ENCODE measurements at regions not wholly inside any gene's neighbourhood (a gene's known extent, or its start where the extent isn't known, plus 50 kb on each side); places are given as distances from the start of the nearest gene placed in this dataset.

DNA sequence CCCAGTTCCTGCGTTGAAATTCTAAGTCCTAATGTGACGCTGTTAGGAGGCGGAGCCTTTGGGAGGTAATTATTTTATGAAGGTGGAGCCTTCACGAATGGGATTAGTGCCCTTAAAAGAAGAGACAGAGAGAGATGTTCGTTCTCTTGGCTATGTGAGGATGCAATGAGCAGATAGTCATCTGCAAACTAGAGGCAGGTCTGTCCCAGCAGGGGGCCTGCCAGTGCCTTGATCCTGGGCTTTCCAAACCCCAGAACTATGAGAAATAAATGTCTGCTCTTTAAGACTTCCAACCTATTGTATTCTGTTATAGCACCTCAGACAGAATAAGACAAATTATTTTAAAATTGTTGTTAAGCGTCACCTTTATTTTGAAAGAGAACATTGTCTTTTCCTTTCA is 123.1 kb upstream of the KCNJ6 start:
- H3K27me3 ChIP-seq, result peaks cover 0 to 8% (median 0%) of the 10 kb centered on the region in 3 donors
- WGBS, 5 donors, result 74 to 77% (median 75%) methylated on average over 6 of the region's 6 CpGs
- H3K27ac ChIP-seq, result no peak overlapping the region
- no peak overlapping the region for H3K4me3 ChIP-seq
- no peaks in the 10 kb centered on the region for H3K36me3 ChIP-seq
- no peak for DNase-seq
- no peaks in the 10 kb centered on the region for H3K4me1 ChIP-seq
- H3K9me3 ChIP-seq, result no peaks in the 10 kb centered on the region
- TF ChIP-seq POLR2A (IDR thresholded peaks at IDR 0.05) (no peak), POLR2AphosphoS5 (IDR thresholded peaks at IDR 0.05) (no peak), EP300 (IDR thresholded peaks at IDR 0.05) (no peak)
- TF ChIP-seq, protein P1, sequence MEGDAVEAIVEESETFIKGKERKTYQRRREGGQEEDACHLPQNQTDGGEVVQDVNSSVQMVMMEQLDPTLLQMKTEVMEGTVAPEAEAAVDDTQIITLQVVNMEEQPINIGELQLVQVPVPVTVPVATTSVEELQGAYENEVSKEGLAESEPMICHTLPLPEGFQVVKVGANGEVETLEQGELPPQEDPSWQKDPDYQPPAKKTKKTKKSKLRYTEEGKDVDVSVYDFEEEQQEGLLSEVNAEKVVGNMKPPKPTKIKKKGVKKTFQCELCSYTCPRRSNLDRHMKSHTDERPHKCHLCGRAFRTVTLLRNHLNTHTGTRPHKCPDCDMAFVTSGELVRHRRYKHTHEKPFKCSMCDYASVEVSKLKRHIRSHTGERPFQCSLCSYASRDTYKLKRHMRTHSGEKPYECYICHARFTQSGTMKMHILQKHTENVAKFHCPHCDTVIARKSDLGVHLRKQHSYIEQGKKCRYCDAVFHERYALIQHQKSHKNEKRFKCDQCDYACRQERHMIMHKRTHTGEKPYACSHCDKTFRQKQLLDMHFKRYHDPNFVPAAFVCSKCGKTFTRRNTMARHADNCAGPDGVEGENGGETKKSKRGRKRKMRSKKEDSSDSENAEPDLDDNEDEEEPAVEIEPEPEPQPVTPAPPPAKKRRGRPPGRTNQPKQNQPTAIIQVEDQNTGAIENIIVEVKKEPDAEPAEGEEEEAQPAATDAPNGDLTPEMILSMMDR (IDR thresholded peaks at IDR 0.05), result no peak
- intact Hi-C loops (cut with DNase I; ENCODE audit: low total_unique reads), result no loop called here

DNA sequence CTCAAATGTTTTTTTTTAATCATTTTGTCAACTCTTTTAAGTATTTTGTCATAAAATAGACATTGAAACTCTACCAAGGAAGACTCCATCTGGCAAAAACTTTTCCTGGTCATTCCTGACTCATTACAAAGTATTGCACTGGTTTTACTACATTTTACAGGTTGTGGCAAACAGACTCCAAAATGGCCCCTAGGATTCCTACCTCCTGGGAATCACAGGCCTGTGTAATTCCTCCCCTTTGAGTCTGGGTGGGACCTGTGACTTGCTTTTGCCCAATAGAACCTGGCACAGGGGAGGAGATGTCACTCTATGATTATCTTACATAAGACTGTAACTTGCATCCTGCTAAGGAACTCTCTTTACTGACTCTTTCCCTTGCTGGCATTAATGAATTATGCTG is 123.6 kb upstream of the KCNJ6 start:
- no peak for DNase-seq
- Histone ChIP-seq H3K4me1 (no peaks in the 10 kb centered on the region), H3K27me3 (peaks cover 0 to 8% (median 0%) of the 10 kb centered on the region in 3 donors), H3K27ac (no peak overlapping the region), H3K9me3 (no peaks in the 10 kb centered on the region), H3K4me3 (no peak overlapping the region), H3K36me3 (no peaks in the 10 kb centered on the region)
- TF ChIP-seq POLR2AphosphoS5 (IDR thresholded peaks at IDR 0.05) (no peak), EP300 (IDR thresholded peaks at IDR 0.05) (no peak), POLR2A (IDR thresholded peaks at IDR 0.05) (no peak)
- TF ChIP-seq, protein P1 (IDR thresholded peaks at IDR 0.05), result no peak
- intact Hi-C loops (cut with DNase I; ENCODE audit: low total_unique reads), result no loop called here

GRCh38 chr21:38041493-38041892 is 125.2 kb upstream of the KCNJ6 start:
- 50 to 59% (median 55%) methylated on average over 6 of the region's 6 CpGs for WGBS, 5 donors
- Histone ChIP-seq H3K4me3 (no peak overlapping the region), H3K4me1 (no peaks in the 10 kb centered on the region), H3K27ac (no peak overlapping the region), H3K27me3 (peaks cover 0 to 8% (median 0%) of the 10 kb centered on the region in 3 donors), H3K36me3 (no peaks in the 10 kb centered on the region), H3K9me3 (no peaks in the 10 kb centered on the region)
- TF ChIP-seq, protein P1 (IDR thresholded peaks at IDR 0.05), result no peak
- no peak for TF ChIP-seq POLR2A (IDR thresholded peaks at IDR 0.05)
- no peak for TF ChIP-seq POLR2AphosphoS5 (IDR thresholded peaks at IDR 0.05)
- DNase-seq, result no peak
- intact Hi-C loops (cut with DNase I; ENCODE audit: low total_unique reads), result no loop called here

DNA sequence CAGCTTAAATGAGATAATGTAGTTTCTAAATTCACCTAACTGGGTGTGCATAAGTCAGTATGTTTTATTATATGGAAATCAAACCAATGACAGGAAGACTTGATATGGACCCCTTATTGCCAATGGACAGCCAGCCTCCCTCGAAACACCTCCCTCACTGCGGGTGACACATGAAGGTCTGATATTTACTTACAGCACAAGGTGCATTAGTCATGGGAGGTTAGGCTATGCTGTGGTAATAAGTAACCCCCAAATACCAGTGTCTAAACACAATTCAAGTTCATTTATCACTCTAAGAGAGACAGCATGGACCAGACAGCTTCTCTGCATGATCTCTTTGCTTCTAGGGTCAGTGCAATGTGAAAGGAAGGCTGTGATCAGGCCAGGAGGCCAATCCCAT is 126.0 kb upstream of the KCNJ6 start:
- intact Hi-C loops (cut with DNase I; ENCODE audit: low total_unique reads), result no loop called here
- Histone ChIP-seq H3K9me3 (no peaks in the 10 kb centered on the region), H3K4me3 (no peak overlapping the region), H3K27ac (no peak overlapping the region), H3K4me1 (no peaks in the 10 kb centered on the region), H3K27me3 (peaks cover 0 to 6% (median 0%) of the 10 kb centered on the region in 3 donors), H3K36me3 (no peaks in the 10 kb centered on the region)
- TF ChIP-seq EP300 (IDR thresholded peaks at IDR 0.05), result no peak
- TF ChIP-seq POLR2A (IDR thresholded peaks at IDR 0.05), result no peak
- TF ChIP-seq, protein P1 (IDR thresholded peaks at IDR 0.05), result no peak
- no peak for TF ChIP-seq POLR2AphosphoS5 (IDR thresholded peaks at IDR 0.05)
- DNase-seq, result no peak
- WGBS, 5 donors, result 82 to 96% (median 87%) methylated on average over 2 of the region's 2 CpGs

Measured in stomach (tissue), 8 donors.